ENCODE measurements at regions not wholly inside any gene's neighbourhood (a gene's known extent, or its start where the extent isn't known, plus 50 kb on each side); places are given as distances from the start of the nearest gene placed in this dataset.
"Not testable (repeated sequence)": the region's sequence is repeated elsewhere in the genome, so short reads cannot be mapped to it uniquely, and the experiment has no call there.

GRCh38 chr13:21920802-21921201, 249.9 kb downstream of the FGF9 start:
- FAIRE-seq = not testable (repeated sequence)

GRCh38 chr13:21924958-21925357, 254.1 kb downstream of the FGF9 start:
- FAIRE-seq = no peak

- no peak for FAIRE-seq
Observed at GRCh38 chr13:21925720-21926119, 254.8 kb downstream of the FGF9 start.

GRCh38 chr13:21929400-21929799, 258.5 kb downstream of the FGF9 start:
- FAIRE-seq = no peak

- no peak for FAIRE-seq
Observed at GRCh38 chr13:21930536-21930935, 259.7 kb downstream of the FGF9 start.

- FAIRE-seq = no peak
Observed at GRCh38 chr13:21932578-21932977, 261.7 kb downstream of the FGF9 start.

- FAIRE-seq = no peak
Observed at GRCh38 chr13:21932996-21933395, 262.1 kb downstream of the FGF9 start.

GRCh38 chr13:21934284-21934683, 263.4 kb downstream of the FGF9 start:
- no peak for FAIRE-seq

- FAIRE-seq = no peak
Observed at GRCh38 chr13:21936674-21937073, 265.8 kb downstream of the FGF9 start.

- no peak for FAIRE-seq
Observed at GRCh38 chr13:21938168-21938567, 267.3 kb downstream of the FGF9 start.

- no peak for FAIRE-seq
Observed at GRCh38 chr13:21938636-21939035, 267.8 kb downstream of the FGF9 start.

- FAIRE-seq = no peak
Observed at GRCh38 chr13:21942061-21942460, 271.2 kb downstream of the FGF9 start.

GRCh38 chr13:21944610-21945009, 273.7 kb downstream of the FGF9 start:
- no peak for FAIRE-seq

GRCh38 chr13:21945195-21945594, 274.3 kb downstream of the FGF9 start:
- no peak for FAIRE-seq

- no peak for FAIRE-seq
Observed at GRCh38 chr13:21946964-21947363, 276.1 kb downstream of the FGF9 start.

GRCh38 chr13:21948769-21949474, 278.0 kb downstream of the FGF9 start:
- no peak for FAIRE-seq

GRCh38 chr13:21949818-21950429, 279.1 kb downstream of the FGF9 start:
- FAIRE-seq = no peak

- FAIRE-seq = no peak
Observed at GRCh38 chr13:21956666-21957065, 285.8 kb downstream of the FGF9 start.

GRCh38 chr13:21957833-21958232, 287.0 kb downstream of the FGF9 start:
- no peak for FAIRE-seq

GRCh38 chr13:21960108-21960507, 289.2 kb downstream of the FGF9 start:
- no peak for FAIRE-seq

- FAIRE-seq = no peak
Observed at GRCh38 chr13:21964686-21965085, 293.8 kb downstream of the FGF9 start.

GRCh38 chr13:21965095-21965494, 294.2 kb downstream of the FGF9 start:
- no peak for FAIRE-seq

GRCh38 chr13:21966014-21966413, 295.1 kb downstream of the FGF9 start:
- FAIRE-seq = no peak

GRCh38 chr13:21967871-21968270, 297.0 kb downstream of the FGF9 start:
- no peak for FAIRE-seq

GRCh38 chr13:21970172-21970571, 299.3 kb downstream of the FGF9 start:
- FAIRE-seq = no peak
